NCI-H1092 (cell line): ENCODE measurements at regions not wholly inside any gene's neighbourhood (a gene's known extent, or its start where the extent isn't known, plus 50 kb on each side); places are given as distances from the start of the nearest gene placed in this dataset.

Experiments
- DNase-seq: peaks from one replicate; lab custom pipeline; 2025; lab: John Stamatoyannopoulos, UW

DNA sequence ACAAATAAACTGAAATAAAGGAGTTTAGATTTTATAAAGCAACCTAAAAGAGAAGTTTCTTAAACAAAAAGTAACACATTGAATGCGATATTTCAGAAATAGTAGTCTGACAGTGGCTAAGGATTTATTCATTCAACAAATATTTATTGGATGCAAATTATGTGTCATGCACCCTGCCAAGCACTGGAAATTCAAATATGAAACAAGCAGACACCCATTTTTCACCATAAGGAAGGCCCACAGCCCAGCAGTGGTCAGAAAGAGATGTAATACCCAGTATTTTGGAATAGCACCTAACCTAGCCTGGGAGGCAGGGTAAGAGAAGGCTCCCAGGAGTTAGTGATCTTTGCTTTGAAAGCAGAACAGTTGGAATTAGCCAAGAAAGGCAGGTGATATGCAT is 855.1 kb upstream of the TENM3 start:
- no peak for DNase-seq

DNA sequence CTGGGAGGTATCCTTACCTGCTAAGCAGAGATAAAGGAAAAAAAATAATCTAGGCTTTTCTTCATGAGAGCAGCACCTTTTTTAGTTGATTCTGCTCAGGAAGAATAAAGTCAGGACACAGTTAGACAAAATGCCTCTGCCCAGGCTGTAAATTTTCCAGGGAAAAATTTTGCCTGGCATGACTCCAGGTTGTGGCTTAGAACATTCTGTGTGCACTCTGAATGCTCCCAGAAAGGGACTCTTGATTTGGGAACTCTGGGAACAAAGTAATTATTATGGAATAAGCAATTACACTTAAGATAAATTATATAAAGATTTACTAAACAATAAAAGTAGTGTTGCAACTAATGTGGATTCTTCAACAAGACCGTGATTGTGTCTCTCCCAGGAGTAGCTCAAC is 826.2 kb upstream of the TENM3 start:
- no peak for DNase-seq

DNA sequence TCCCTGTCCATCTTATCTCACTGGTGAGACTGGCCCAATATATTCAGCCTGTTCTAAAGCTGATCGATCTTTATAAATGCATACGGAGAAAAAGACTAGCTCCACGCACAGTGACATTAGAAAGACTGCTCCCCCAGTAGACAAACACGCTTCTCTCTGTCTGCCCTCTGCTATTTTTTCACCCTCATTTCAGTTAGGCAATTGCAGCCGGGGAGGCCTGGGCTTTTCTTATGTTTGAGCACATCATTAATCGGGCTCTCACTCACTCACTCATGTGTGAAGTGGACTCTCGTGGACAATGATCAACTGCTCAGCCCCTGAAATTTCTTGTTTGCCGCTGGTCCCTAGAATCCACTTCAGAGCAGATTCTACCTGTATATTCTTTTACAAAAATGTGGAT is 824.7 kb upstream of the TENM3 start:
- DNase-seq, result peak; percentile 91

DNA sequence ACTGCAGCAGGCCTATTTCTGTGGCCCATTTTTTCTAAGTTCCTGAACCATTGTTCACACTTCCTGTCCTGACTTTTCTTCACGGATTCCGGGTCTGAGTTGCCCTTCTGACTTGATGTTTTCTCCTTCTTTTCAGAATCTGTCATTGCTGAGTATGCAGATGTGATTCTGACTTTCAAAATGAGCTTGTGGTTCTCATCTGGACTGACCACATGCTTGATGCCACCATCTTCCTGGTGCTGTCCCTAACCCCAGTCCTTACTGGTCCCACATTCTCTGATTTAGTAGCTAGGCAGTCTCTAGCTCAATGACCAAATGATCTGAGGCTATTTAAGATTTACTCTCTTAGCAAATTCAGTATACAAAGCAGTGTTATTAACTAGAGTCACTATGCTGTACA is 822.3 kb upstream of the TENM3 start:
- no peak for DNase-seq

DNA sequence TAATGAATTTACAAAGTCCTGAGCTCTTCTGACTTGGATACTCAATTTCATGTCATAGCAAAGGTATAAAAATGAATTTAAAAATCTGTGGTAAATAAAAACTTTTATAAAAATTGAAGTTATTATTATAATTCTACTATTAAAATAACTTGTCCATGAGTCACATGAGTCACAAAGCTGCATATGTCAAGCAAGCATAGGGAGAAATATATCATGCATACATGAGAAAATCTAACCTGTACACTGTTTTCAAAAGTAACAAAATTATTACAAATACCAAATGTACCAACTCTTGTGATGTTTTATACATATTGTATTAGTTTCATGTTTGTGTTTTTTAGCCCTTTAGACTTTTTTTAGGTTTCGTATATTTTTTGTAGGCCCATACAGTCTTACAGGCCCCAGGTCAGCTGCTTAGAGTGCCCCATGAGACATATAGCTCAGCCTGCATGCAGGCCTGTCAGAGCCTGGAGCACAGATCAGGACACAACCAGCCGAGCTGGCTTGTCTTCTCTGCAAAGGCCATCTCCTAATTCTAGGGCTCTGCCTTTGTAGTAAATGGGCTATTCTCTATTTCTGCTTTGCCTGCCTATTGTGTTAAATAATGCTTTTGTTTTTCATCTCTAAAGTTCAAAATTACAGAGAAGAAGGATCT is 818.7 kb upstream of the TENM3 start:
- no peak for DNase-seq

DNA sequence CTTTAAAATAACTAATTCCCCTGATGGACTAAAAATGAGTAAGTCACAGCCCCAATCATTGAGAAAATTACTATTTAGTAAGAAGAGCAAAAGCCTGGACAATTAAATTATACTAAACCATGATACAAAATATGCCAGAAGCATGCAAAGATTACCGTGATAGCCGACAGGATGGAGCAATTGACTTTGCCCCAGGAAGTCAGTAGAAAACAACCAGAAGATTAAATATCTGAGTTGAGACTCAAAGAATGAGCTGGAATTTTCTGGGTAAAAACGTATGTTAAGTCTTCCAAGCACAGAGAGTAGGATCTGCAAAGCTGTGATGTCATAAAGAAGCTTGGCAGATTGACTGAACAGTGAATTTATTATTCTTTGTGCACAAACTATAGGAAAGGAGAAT is 816.1 kb upstream of the TENM3 start:
- no peak for DNase-seq

DNA sequence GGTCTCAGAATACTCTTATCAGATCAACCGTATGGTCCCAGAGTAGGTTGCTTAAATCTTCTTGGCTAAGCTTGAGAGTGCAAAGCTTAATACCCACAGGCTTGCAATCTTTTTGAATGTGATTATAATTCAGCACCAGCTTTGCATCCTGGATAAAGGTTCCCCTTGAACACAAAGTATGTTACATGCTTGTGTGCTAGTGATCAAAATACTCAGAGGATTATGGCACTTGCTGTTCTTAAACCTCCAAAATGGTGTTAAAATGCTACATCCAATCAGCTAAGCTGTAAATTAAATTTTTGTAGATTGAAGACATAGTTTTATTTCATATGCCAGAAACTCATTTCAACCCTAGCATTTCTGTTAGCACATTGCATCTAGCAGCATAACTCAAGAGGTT is 812.2 kb upstream of the TENM3 start:
- DNase-seq, result no peak

DNA sequence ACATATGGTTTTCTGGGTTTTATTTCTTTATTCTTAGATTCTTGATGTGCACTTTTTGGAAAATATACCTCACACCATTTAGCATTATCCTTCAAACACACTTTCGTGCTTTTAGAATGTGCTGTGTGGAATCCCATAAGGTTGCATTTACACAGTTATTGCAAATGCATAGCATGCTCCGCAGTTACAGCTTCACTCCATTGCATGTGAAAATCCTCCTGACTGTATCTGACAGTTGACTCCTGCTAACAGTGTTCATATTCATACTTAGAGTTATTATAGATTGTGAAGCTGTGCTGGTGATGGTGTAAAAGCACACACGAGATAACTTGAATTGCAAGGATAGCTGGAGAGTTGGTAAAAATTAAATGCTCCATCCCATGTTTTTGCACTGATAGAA is 811.5 kb upstream of the TENM3 start:
- no peak for DNase-seq

DNA sequence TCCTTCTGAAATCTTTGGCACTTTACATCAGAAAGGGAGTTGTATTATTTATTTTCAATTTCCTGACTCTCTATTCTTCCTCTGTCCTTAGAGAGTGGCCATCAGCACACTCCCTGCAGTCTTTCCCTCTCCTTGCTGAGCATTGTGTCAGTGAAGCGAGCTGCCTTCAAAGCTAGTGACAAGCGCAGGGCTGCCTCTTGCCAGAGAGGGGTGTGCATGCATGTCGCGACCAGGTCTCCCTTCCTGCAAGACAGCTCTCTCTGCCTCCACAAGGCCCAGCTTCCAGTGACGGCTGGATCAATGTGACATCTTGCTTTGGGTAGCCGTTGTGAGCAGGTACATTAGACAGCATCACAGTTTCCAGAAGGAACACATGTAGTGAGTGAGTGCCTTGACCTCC is 810.9 kb upstream of the TENM3 start:
- DNase-seq, result no peak

DNA sequence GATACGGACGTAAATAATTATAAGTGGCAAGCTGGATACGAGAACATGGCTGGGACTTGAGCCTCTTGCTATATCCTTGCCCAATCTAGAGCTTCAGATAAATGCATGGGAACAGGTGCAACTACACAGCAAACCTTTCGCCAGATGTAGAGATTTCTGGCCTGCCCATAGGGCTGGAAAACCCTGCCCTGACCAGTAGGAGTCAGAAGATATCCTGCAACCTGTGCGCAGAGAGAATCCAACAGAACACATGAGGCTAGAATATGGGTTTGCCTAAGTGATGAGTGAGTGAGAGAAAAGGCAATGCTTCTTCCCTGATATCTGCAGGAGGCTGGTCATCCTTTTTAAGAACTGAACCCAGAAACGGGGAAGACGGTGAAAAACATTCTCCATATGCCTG is 805.3 kb upstream of the TENM3 start:
- DNase-seq, result no peak

DNA sequence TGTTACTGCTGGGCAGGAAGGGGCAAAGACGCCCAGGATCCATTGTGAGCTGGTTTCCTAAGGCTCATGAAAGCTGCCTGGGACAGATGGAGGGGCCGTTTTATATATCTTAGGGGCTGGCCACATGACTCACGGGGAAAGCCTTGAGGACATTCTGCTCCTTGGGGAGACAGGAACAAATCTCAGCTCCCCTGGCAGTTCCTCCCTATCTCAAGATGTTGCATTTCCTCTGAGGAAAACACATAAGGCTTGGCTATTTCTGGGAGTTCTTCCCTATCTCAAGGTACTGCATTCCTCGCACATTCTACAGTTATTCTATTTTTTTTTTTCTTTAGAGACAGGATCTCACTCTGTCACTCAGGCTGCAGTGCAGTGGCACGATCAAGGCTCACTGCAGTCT is 804.6 kb upstream of the TENM3 start:
- no peak for DNase-seq

DNA sequence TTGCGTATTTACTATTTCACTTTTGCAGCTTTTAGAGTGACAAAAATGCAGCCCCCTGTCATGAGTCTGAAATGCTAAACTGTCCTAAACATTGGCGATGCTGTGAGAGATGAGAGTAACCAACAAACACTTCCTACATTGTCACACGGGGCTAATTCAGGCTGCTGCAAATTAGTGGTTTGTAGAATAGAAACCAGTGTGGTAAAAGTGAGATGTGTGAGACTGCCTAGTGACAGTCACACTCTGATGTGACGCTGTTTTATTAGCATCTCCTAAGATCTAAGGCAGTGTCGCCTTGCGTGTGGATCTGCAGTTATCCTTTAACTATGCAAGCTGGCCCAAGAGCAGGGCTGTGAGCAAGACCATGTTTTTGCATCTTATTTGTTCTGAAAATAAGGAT is 800.2 kb upstream of the TENM3 start:
- no peak for DNase-seq

DNA sequence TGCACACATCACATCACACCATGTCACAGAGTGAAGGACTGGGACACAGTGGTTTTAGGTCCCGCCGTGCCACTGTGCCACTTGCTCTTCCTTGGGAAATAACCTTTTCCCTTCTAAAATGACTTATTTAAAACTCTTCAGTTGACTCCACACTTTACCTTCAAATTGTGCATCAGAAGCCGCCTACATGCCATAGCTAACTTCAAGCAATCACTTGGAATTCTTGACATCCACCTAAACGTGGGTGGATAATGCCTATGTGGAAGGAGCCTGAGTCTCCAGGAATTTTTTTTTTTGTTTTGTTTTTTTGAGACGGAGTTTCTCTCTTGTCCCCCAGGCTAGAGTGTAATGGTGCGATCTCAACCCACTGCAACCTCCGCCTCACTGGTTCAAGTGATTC is 777.4 kb upstream of the TENM3 start:
- DNase-seq, result no peak

DNA sequence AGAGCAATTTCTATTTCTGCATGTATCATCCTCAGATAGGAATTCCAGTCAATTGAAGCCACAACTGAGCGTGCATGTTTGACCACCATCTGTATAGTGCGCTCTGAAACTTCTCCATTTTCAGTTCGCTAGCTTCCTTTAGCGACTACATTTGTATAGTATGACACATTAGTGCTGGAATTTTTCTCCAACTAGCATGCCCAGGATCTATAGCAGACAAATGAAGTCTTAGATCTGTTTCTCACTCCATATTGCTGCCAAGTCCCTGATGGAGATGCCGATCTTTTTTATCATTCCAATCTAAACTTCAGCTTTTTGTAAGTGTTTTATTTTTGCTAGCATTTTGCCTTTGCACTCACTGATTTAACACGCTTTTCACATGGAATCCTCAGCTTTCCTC is 774.8 kb upstream of the TENM3 start:
- no peak for DNase-seq

DNA sequence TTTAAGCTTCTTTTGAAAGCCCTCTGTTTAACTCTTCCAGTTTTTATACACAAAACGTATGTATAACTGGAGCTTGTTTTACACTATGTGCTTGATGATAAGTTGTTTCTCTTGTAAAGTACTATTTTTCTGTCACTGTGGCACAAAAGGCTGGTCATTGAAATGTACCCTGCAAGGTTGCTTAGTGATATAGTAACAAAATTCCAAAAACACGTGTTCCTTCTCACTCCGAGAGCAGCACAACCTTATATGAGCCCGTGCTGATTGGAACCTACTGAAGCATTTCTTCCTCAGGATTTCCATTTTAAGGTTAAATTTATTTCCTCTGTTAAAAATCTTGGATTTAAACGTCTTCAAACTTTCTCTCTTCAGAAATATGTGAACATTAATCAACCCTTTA is 772.9 kb upstream of the TENM3 start:
- DNase-seq, result no peak

DNA sequence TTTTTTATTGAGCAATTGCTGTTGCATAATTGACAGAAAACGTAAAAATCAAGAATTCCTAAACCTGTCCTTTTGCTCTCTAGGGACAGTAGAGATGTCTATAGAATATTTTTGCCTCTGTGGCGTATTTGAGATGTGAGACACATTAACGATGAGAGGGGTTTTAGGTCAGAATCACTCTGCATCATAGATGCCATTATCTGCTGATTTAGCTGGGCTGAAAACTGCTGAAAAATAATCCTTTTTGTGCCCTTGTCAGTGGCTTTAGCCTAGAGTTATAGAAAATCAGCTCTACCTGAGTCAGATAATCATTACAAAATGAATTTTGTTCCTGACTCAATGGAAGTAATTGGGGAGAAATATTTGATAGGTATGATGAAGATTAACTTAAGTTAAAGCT is 767.8 kb upstream of the TENM3 start:
- no peak for DNase-seq

DNA sequence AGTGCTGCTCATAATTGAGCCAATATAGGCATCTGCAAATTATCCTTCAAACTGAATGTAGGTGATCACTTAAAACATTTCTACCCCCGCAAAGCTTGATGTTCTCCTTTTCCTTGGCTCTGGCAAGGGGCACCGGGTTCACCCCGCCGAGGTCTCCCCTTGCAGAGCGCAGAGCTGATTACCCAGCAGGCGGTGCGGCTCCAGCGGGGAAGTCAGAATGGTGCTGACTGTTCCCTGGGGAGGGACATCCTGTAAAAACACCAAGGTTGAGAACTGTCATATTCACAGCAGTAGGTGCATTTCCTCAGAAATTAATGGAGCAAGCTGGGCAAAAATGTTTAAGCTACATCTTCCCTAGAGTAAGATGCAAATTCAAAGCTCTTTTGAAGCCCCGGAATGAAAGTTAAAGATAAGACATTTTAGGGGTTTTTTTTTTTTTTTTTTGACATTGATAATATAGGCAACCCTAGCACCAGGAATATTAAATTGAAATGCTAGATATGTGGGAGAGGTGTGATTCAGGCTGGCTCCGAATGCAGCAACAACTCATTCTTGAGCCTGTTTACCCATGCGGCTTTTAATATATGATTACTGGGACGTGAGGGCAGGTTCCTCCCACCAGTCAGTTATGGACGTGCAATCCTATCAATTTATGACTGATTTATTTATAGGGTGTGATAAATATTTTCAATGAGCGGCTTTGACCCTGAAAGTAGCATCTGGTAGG is 767.3 kb upstream of the TENM3 start:
- DNase-seq, result no peak

DNA sequence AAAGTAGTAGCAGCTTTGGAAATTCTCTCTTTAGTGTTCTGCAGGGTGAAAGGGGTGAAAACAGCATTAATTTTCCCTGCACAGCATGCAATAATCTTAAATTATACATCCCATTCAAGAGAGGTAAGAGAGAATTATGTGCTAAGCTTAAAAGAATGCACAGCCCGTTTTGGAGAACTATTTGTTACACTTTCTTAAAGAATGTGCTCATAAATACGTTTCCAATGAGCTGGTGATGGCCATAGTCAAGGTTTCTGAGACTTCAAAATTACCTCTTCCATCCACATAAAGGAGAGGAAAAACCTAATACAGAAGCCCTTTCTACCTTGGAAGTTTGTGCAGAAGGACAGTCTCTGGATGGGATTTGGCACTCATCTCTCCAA is 766.7 kb upstream of the TENM3 start:
- no peak for DNase-seq

DNA sequence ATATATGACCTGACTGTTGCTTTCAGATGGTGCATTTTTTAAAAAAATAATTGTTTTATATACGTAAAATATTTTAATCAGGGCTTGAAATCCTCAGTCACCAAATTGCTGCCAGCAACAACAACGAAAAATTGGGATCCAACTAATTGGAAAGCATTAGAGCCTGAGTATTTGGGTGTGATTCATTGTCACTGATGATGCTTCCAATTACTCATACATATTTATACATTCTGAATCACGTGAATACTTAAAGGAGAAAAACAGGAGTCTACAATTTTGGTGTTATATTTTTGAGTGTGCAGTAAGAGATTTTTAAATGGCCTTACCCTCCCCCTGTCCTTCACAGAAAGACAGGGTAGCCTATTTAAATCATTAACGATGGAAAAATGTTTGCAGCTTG is 765.6 kb upstream of the TENM3 start:
- no peak for DNase-seq

DNA sequence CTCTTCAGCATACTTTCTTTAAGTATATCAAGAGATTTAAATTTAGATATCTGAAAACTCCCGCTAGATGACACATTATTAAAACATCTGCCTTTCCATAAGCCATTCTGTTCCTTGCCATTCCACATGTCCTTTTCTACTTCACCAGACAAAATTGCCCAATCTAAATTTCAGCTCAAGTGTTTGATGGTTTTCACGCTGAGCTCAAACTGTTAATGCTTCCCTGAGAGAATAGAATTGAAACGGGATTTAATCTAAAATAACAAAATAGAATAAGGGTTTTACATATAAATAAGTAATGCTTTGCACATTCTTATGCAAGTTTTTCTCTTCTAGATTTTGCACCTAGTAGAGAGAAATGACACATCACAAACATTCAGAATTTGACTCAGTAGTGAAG is 764.5 kb upstream of the TENM3 start:
- no peak for DNase-seq

DNA sequence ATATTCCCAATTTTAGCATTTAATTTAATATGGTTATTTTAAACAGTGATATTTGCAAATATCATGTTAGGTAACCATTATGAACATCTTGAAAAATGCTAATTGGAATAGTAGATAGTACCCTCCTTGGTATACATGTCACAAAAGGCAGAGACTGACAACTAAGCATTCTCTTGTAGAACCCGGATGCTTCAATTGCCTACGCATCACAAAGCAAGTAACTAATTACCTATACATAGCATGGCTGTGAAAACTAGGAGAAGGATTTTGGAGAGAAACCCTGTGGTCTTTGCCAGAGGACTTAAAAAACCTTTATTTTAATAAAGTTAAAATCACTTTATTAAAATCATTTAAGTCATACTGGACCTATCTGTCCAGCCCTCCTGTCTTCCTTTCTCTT is 764.1 kb upstream of the TENM3 start:
- DNase-seq, result no peak

DNA sequence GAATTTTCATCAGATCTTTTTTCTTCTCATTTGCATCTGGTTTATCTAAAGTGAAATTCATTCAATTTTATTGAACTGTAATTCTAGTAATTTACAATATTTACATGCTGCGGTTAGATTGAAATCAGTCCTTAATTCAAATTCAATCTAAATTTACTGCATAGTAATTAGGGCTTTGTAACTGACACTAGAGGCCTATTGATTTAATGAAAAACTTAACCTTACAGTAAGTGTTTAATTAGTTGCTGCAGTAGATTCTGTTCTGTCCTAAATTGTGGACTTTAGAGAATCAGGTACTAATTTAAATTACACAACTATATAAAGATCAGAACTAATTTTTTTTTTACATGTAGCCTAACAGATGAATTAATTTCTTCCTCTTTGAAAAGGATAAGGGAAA is 758.8 kb upstream of the TENM3 start:
- DNase-seq, result no peak

DNA sequence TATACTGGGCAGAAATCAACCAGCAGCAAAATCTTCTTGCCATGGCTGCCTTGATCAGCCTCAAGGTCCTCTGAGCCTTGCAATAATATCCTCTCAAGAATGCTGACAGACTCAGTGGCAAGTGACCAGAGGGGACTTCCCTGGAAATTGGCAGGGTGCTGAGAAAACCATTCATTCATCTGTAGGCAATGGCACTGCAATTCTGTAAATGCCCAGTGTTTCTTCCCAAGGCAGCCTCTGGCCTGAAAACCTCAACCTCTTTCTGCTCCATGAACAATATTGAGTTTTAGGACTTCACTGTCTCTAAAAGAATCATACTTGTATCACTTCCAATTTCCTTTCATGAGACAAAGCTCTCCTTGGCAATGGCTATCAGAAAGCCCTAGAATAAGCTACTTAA is 754.3 kb upstream of the TENM3 start:
- no peak for DNase-seq

DNA sequence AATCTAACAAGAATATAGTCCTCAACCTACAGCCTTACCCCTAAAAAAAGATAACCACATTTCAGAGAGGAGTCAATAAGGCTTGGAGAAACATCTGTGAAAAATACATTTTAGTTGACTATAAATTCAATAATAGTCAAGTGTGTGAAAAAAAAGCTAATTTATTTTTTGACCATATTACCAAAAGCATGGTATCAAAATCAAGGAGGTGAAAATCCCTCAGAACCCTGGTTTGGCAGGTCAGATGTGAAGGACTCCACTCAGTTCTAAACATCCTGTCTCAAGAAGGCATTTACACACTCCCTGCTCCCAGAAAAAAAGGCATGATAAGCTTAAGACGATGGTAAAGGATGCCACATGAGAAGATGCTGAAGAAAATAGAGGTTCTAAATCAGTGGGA is 745.1 kb upstream of the TENM3 start:
- DNase-seq, result no peak
